Choroid plexus epithelial cell (primary cell): ENCODE measurements at regions not wholly inside any gene's neighbourhood (a gene's known extent, or its start where the extent isn't known, plus 50 kb on each side); places are given as distances from the start of the nearest gene placed in this dataset.

Experiments used
- DNase-seq: peaks from one replicate; pipeline ENCODE4 v3.0.0-alpha.2; 2010; ENCODE audit warnings: low read depth
- H3K4me3 ChIP-seq: 2 replicates; pipeline ENCODE4 v1.5.1; 2011; ENCODE audit warnings: low read depth, mild to moderate bottlenecking, control low read depth, low read length, moderate library complexity
- TF ChIP-seq, protein P1 (sequence below): conservative IDR thresholded peaks from 2 replicates; pipeline ENCODE4 v1.5.1; 2011; ENCODE audit warnings: low read depth, mild to moderate bottlenecking, control low read depth, inconsistent platforms, low read length, moderate library complexity

DNA sequence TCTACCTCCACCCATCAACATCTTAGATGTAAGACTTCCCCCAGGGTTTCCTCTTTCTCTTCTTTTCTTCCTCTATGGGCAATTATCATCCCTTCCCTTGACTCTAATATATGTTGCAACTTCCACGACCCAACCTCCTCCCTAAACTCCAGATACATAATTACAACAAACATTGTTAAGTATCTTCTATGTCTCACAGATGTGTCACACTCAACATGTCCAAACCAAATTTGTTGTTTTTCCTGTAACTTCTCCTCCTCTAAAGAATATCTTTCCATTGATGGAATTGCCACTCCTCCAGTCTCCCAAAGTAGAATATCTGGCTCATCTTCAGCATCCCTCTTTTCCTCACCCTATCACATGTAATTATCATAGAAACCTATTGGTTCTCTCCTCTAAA, 314.2 kb downstream of the RWDD3 start:
- H3K4me3 ChIP-seq, result no peak overlapping the region
- no peak for DNase-seq
- TF ChIP-seq, protein P1, sequence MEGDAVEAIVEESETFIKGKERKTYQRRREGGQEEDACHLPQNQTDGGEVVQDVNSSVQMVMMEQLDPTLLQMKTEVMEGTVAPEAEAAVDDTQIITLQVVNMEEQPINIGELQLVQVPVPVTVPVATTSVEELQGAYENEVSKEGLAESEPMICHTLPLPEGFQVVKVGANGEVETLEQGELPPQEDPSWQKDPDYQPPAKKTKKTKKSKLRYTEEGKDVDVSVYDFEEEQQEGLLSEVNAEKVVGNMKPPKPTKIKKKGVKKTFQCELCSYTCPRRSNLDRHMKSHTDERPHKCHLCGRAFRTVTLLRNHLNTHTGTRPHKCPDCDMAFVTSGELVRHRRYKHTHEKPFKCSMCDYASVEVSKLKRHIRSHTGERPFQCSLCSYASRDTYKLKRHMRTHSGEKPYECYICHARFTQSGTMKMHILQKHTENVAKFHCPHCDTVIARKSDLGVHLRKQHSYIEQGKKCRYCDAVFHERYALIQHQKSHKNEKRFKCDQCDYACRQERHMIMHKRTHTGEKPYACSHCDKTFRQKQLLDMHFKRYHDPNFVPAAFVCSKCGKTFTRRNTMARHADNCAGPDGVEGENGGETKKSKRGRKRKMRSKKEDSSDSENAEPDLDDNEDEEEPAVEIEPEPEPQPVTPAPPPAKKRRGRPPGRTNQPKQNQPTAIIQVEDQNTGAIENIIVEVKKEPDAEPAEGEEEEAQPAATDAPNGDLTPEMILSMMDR, result no peak

DNA sequence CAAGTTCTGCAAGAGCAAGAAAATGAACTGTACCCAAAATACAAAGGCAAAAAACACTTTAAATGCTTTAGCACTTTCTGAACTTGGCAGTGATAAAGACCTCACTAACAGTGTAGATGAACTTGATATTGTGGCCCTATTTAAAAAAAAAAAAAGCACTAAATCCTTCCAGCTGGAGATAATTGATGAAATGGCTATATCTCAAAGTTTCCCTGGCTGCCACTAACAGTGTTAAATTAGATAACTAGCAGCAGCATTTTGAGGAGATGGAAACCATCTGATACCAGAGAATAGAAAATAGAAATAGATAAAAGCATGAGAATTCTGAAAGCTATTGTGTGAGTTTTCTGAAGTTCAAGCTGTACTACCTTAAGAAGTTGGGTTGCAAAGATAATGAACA, 317.2 kb downstream of the RWDD3 start:
- DNase-seq, result no peak
- H3K4me3 ChIP-seq, result no peak overlapping the region
- TF ChIP-seq, protein P1, result no peak

GRCh38 chr1:95553595-95553994, 319.6 kb downstream of the RWDD3 start:
- DNase-seq, result no peak
- TF ChIP-seq, protein P1, result no peak
- H3K4me3 ChIP-seq, result no peak overlapping the region

DNA sequence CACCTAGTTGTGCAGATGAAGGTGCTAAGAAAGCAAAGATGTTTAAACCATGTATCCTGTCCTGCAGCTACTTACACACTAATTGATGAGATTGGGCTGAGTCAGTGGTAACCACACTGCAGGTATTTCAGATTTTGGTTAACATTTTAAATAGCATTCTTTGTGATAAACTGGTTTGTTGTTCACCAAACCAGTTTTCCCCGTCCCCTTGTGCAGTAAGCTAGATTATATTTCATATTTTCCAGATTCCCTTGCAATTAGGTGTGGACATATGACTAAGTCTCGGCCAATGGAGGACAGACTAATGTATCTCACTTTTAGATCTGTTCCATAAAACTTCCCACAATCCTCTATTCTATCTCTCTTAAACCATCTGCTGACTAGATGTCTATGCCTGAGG, 320.4 kb downstream of the RWDD3 start:
- TF ChIP-seq, protein P1, result no peak
- no peak overlapping the region for H3K4me3 ChIP-seq
- DNase-seq, result no peak

- TF ChIP-seq, protein P1, result no peak
These were observed 324.8 kb downstream of the RWDD3 start for GRCh38 chr1:95558791-95559190.

GRCh38 chr1:95561346-95561745, 327.3 kb downstream of the RWDD3 start:
- no peak overlapping the region for H3K4me3 ChIP-seq
- DNase-seq, result no peak
- TF ChIP-seq, protein P1, result no peak

More at GRCh38 chr1:95558791-95559190, 324.8 kb downstream of the RWDD3 start:
- no peak overlapping the region for H3K4me3 ChIP-seq
- no peak for DNase-seq

GRCh38 chr1:95562230-95562629, 328.2 kb downstream of the RWDD3 start:
- DNase-seq, result no peak
- TF ChIP-seq, protein P1, result no peak

More at GRCh38 chr1:95562230-95562629, 328.2 kb downstream of the RWDD3 start:
- H3K4me3 ChIP-seq, result no peak overlapping the region
